Astrocyte of the spinal cord (primary cell): ENCODE measurements at regions not wholly inside any gene's neighbourhood (a gene's known extent, or its start where the extent isn't known, plus 50 kb on each side); places are given as distances from the start of the nearest gene placed in this dataset.

Source experiments
- DNase-seq: peaks from one replicate; pipeline ENCODE4 v3.0.0; 2011; ENCODE audit warnings: low read depth, low spot score
- H3K4me3 ChIP-seq: 2 replicates; pipeline ENCODE4 v1.5.1; 2011; ENCODE audit warnings: low read depth, mild to moderate bottlenecking, low read length, moderate library complexity
- in situ Hi-C: cut with HindIII; loops from 2 replicates; pipeline ENCODE4 v1.10.0; 2017; ENCODE audit warnings: low sequenced_read_pairs
- TF ChIP-seq, protein P1 (sequence below): IDR thresholded peaks from 2 replicates; pipeline ENCODE4 v1.5.1; 2012; ENCODE audit warnings: low read depth, mild to moderate bottlenecking, low read length, inconsistent platforms

- no peak overlapping the region for H3K4me3 ChIP-seq
- in situ Hi-C loops: no loop called here
- no peak for DNase-seq
- TF ChIP-seq, protein P1, sequence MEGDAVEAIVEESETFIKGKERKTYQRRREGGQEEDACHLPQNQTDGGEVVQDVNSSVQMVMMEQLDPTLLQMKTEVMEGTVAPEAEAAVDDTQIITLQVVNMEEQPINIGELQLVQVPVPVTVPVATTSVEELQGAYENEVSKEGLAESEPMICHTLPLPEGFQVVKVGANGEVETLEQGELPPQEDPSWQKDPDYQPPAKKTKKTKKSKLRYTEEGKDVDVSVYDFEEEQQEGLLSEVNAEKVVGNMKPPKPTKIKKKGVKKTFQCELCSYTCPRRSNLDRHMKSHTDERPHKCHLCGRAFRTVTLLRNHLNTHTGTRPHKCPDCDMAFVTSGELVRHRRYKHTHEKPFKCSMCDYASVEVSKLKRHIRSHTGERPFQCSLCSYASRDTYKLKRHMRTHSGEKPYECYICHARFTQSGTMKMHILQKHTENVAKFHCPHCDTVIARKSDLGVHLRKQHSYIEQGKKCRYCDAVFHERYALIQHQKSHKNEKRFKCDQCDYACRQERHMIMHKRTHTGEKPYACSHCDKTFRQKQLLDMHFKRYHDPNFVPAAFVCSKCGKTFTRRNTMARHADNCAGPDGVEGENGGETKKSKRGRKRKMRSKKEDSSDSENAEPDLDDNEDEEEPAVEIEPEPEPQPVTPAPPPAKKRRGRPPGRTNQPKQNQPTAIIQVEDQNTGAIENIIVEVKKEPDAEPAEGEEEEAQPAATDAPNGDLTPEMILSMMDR: no peak
Observed at GRCh38 chr12:125284945-125285685, 219.9 kb downstream of the AACS start.

GRCh38 chr12:125286005-125286727, 220.9 kb downstream of the AACS start:
- DNase-seq: no peak
- TF ChIP-seq, protein P1: no peak
- H3K4me3 ChIP-seq: no peak overlapping the region
- in situ Hi-C loops: no loop called here

DNA sequence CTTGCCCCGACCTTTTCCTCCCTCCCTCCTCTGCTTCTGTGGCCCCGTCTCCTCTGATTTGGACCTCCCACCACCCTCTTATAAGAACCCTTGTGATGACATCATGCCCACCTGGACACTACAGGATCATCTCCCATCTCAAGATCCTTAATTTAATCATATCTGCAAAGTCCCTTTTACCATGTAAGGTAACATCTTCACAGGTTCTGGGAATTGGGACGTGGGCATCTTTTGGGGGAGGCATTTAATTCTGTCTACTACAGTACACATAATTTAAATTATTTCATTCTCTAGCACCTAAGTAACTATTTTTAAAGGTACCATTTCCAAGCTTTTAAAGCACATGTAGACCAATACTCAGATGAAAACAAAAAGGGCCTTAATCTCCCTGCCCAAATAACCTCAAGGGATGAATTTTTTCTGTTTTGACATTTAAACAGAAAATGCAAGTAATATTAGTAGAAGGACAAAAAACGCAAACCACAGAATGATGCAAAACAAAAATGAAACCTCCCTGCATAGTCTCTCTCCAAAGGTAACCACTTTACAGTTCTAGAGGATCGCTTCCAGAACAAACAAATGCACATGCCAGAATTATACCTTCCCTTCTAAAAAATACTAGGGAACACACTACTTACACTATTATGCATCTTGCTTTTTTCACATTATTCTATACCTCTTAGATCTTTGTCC, 222.1 kb downstream of the AACS start:
- no peak for DNase-seq
- in situ Hi-C loops: no loop called here
- TF ChIP-seq, protein P1: no peak

DNA sequence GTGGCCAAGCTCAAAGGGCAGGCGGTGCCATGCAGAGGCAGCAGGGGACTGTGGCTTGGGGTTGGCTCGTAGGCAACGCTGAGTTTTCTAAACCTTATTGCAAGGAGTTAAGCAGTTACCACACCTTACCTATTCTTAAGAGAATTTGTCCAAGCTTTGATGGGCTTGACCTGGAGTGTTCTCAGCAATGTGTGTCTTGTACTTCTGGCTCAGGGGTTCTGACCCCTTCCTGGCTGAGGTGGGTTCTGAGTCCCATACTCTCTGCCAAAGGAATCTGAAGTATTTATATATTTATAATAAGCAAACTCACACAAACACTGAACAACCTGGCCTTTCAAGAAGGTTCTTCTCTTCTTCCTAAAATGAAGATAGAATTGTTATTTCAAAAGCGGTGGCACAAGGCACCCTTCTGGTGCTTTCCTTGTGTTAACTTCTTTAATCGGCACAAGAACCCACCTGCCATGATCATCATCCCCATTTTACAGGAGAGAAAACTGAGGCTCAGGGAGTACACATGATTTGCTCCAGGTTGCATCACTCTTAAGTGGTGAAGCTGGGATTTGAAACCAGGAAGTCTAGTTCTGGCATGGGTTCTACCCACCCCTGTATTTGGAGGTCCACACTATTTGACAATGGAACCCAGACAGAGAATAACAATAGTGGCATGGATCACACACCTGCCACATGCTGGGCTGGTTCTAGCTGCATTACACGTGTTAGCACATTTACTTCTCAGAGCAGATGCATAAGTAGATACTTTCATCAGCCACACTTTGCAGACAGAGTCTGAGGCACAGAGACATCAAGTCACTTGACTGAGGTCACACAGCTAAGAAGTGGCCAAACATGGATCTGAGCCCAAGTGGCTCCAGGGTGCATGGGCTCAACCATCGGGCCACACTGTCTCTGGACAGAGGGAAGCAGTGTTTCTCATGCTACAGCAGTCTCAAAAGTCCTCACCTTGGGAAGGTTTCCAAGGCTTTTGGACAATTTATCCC, 224.0 kb downstream of the AACS start:
- in situ Hi-C loops: no loop called here
- DNase-seq: no peak
- H3K4me3 ChIP-seq: no peak overlapping the region
- TF ChIP-seq, protein P1: no peak

More for the DNA sequence above, 222.1 kb downstream of the AACS start:
- no peak overlapping the region for H3K4me3 ChIP-seq

- no peak for DNase-seq
- in situ Hi-C loops: no loop called here
- no peak overlapping the region for H3K4me3 ChIP-seq
- TF ChIP-seq, protein P1: no peak
Observed at GRCh38 chr12:125289970-125290369, 224.7 kb downstream of the AACS start.
